IMR-90 (cell line): ENCODE measurements at regions not wholly inside any gene's neighbourhood (a gene's known extent, or its start where the extent isn't known, plus 50 kb on each side); places are given as distances from the start of the nearest gene placed in this dataset.

Experiments
- ATAC-seq: fragments of 200-7000 bp; cut with Tn5 transposase; 2 replicates; pipeline ENCODE4 v1.9.1; 2020; ENCODE audit warnings: low read depth, mild to moderate bottlenecking, moderate library complexity
- BruUV-seq: library from RNA; stranded (reverse); fragments of 400-500 nt; replicated peaks from 2 replicates; lab custom pipeline; 2021; lab: Mats Ljungman, UMichigan
- CTCF ChIA-PET: fragments of 300-600 bp; formaldehyde crosslinking; extraction: SDS; loops from one replicate; lab custom pipeline; 2021; ENCODE audit warnings: antibody characterized with exemption; lab: Yijun Ruan, JAX
- POLR2A ChIA-PET: fragments of 300-600 bp; sonication (Branson Sonifier 250); formaldehyde crosslinking; loops from one replicate; lab custom pipeline; 2022; ENCODE audit warnings: antibody characterized with exemption; ENCODE audit not compliant: unreplicated experiment; lab: Charles Lee
- DNase-seq: peaks from one replicate; pipeline ENCODE4 v3.0.0; 2013
- H2AFZ ChIP-seq: replicated peaks from 2 replicates; pipeline ENCODE3; 2013; ENCODE audit warnings: low read length, mild to moderate bottlenecking; ENCODE audit not compliant: poor library complexity
- H2AK5ac ChIP-seq: 2 replicates; pipeline ENCODE4 v1.6.1; 2013; ENCODE audit warnings: low read depth, low read length, inconsistent platforms
- H2AK9ac ChIP-seq: replicated peaks from 2 replicates; pipeline ENCODE3; 2013; ENCODE audit warnings: mild to moderate bottlenecking, low read depth, low read length, moderate library complexity; ENCODE audit not compliant: poor library complexity
- H2BK120ac ChIP-seq: 2 replicates; pipeline ENCODE4 v1.6.1; 2013; ENCODE audit warnings: low read depth, low read length, inconsistent platforms
- H2BK15ac ChIP-seq: 3 replicates; pipeline ENCODE4 v1.6.1; 2013; ENCODE audit warnings: low read depth, low read length, inconsistent platforms
- H2BK20ac ChIP-seq: 2 replicates; pipeline ENCODE4 v1.6.1; 2013; ENCODE audit warnings: low read depth, mild to moderate bottlenecking, inconsistent platforms, low read length, moderate library complexity
- H2BK5ac ChIP-seq: 2 replicates; pipeline ENCODE4 v1.6.1; 2013; ENCODE audit warnings: mild to moderate bottlenecking, low read depth, low read length, inconsistent platforms; ENCODE audit not compliant: poor library complexity, severe bottlenecking
- H3K14ac ChIP-seq: replicated peaks from 2 replicates; pipeline ENCODE4 v1.6.1; 2013; ENCODE audit warnings: low read depth, low read length, inconsistent platforms
- H3K18ac ChIP-seq: 2 replicates; pipeline ENCODE4 v1.6.1; 2013; ENCODE audit warnings: low read depth, low read length, control low read depth
- H3K23ac ChIP-seq: 2 replicates; pipeline ENCODE4 v1.6.1; 2013; ENCODE audit warnings: low read depth, low read length, inconsistent platforms
- H3K27ac ChIP-seq: 2 replicates; pipeline ENCODE4 v1.5.1; 2013; ENCODE audit warnings: mild to moderate bottlenecking, control low read depth, low read length; ENCODE audit not compliant: insufficient read depth
- H3K27me3 ChIP-seq: 2 replicates; pipeline ENCODE4 v1.6.1; 2013; ENCODE audit warnings: low read length; ENCODE audit not compliant: control insufficient read depth, insufficient read depth
- H3K36me3 ChIP-seq: 2 replicates; pipeline ENCODE4 v1.6.1; 2013; ENCODE audit warnings: low read length, mixed read lengths; ENCODE audit not compliant: control insufficient read depth, insufficient read depth
- H3K4ac ChIP-seq: 2 replicates; pipeline ENCODE4 v1.6.1; 2013; ENCODE audit warnings: low read depth, low read length, inconsistent platforms
- H3K4me1 ChIP-seq: 2 replicates; pipeline ENCODE4 v1.6.1; 2013; ENCODE audit warnings: low read length, mixed read lengths; ENCODE audit not compliant: control insufficient read depth, insufficient read depth
- H3K4me2 ChIP-seq: 2 replicates; pipeline ENCODE4 v1.6.1; 2013; ENCODE audit warnings: low read depth, mild to moderate bottlenecking, control low read depth, low read length, moderate library complexity
- H3K4me3 ChIP-seq: 2 replicates; pipeline ENCODE4 v1.5.1; 2013; ENCODE audit warnings: low read depth, mild to moderate bottlenecking, control low read depth, low read length, moderate library complexity; ENCODE audit not compliant: insufficient read depth
- H3K56ac ChIP-seq: 2 replicates; pipeline ENCODE4 v1.6.1; 2013; ENCODE audit warnings: low read length, inconsistent platforms; ENCODE audit not compliant: insufficient read depth; ENCODE audit errors: extremely low read depth
- H3K79me1 ChIP-seq, 2 experiments: 2 replicates each; pipeline ENCODE4 v1.6.1; 2013; ENCODE audit warnings: low read length in 2 of 2, inconsistent platforms in 1 of 2, low read depth in 1 of 2
- H3K9ac ChIP-seq: 2 replicates; pipeline ENCODE4 v1.6.1; 2013; ENCODE audit warnings: low read depth, low read length, control low read depth
- H3K9me1 ChIP-seq: 2 replicates; pipeline ENCODE4 v1.6.1; 2013; ENCODE audit warnings: low read length, inconsistent platforms; ENCODE audit not compliant: insufficient read depth
- H3K9me3 ChIP-seq: 2 replicates; pipeline ENCODE4 v1.6.1; 2013; ENCODE audit warnings: low read length; ENCODE audit not compliant: control insufficient read depth, insufficient read depth
- H4K20me1 ChIP-seq: 2 replicates; pipeline ENCODE4 v1.6.1; 2013; ENCODE audit warnings: low read length, inconsistent platforms; ENCODE audit not compliant: insufficient read depth
- H4K5ac ChIP-seq: 2 replicates; pipeline ENCODE4 v1.6.1; 2013; ENCODE audit warnings: mild to moderate bottlenecking, low read depth, low read length, control low read depth
- H4K8ac ChIP-seq, 2 experiments: 2 replicates each; pipeline ENCODE4 v1.6.1; 2013; ENCODE audit warnings: low read depth in 2 of 2, low read length in 2 of 2, control low read depth in 1 of 2, inconsistent platforms in 1 of 2
- H4K91ac ChIP-seq: 2 replicates; pipeline ENCODE4 v1.6.1; 2013; ENCODE audit warnings: low read depth, low read length, inconsistent platforms; ENCODE audit not compliant: insufficient read depth
- BHLHE40 ChIP-seq: fragments of 150-350 bp; IDR thresholded peaks from 2 replicates; pipeline ENCODE4 v1.6.1; 2016; ENCODE audit warnings: mild to moderate bottlenecking, low read depth, low read length
- CHD1 ChIP-seq: IDR thresholded peaks from 2 replicates; pipeline ENCODE4 v1.6.1; 2012; ENCODE audit warnings: low read depth, low read length, improper control_type of control experiment
- CTCF ChIP-seq: conservative IDR thresholded peaks from 2 replicates; pipeline ENCODE4 v1.5.1; 2012; ENCODE audit warnings: mild to moderate bottlenecking, low read depth, low read length, improper control_type of control experiment
- ELK1 ChIP-seq: fragments of 150-350 bp; IDR thresholded peaks from 2 replicates; pipeline ENCODE4 v1.6.1; 2016; ENCODE audit warnings: low read depth, mild to moderate bottlenecking, low read length, moderate library complexity, borderline replicate concordance
- FOS ChIP-seq: fragments of 150-350 bp; IDR thresholded peaks from 2 replicates; pipeline ENCODE4 v1.6.1; 2016; ENCODE audit warnings: low read depth, low read length
- MAFK ChIP-seq: IDR thresholded peaks from 2 replicates; pipeline ENCODE4 v1.6.1; 2012; ENCODE audit warnings: low read depth, low read length, improper control_type of control experiment
- MAZ ChIP-seq: IDR thresholded peaks from 2 replicates; pipeline ENCODE4 v1.6.1; 2012; ENCODE audit warnings: low read depth, mild to moderate bottlenecking, low read length, improper control_type of control experiment, moderate library complexity, borderline replicate concordance
- MXI1 ChIP-seq: IDR thresholded peaks from 2 replicates; pipeline ENCODE4 v1.6.1; 2012; ENCODE audit warnings: low read depth, mild to moderate bottlenecking, low read length, moderate library complexity, borderline replicate concordance
- NFE2L2 ChIP-seq: fragments of 150-350 bp; IDR thresholded peaks from 2 replicates; pipeline ENCODE4 v1.6.1; 2016; ENCODE audit warnings: low read depth, mild to moderate bottlenecking, low read length
- RAD21 ChIP-seq: IDR thresholded peaks from 2 replicates; pipeline ENCODE4 v1.6.1; 2012; ENCODE audit warnings: low read length, improper control_type of control experiment
- RCOR1 ChIP-seq: IDR thresholded peaks from 2 replicates; pipeline ENCODE4 v1.6.1; 2012; ENCODE audit warnings: mild to moderate bottlenecking, low read length, improper control_type of control experiment; ENCODE audit not compliant: insufficient replicate concordance
- RFX5 ChIP-seq: IDR thresholded peaks from 2 replicates; pipeline ENCODE4 v1.8.0; 2012; ENCODE audit warnings: low read depth, mild to moderate bottlenecking, low read length, moderate library complexity
- WGBS, 2 experiments: methylation state at CpG; one replicate each; pipeline versions ENCODE4 v1.1.5 to v1.1.7; 2013; ENCODE audit warnings: missing lambda C conversion rate in 2 of 2; ENCODE audit not compliant: insufficient read length in 1 of 2; ENCODE audit errors: extremely low coverage in 2 of 2; 5-methylcytosine and 5-hydroxymethylcytosine counted together
- dilution Hi-C: fragments of 300-500 bp; cut with HindIII; formaldehyde crosslinking; loops from one replicate; pipeline ENCODE4 v1.14.3; 2018; ENCODE audit warnings: low sequenced_read_pairs; ENCODE audit not compliant: unreplicated experiment
- in situ Hi-C: fragments of 300-500 bp; cut with MboI; formaldehyde crosslinking; loops from 3 replicates; pipeline ENCODE4 v1.14.3; 2019; ENCODE audit warnings: low sequenced_read_pairs, inconsistent platforms, mixed read lengths
- intact Hi-C: fragments of 100-400 bp; cut with micrococcal nuclease; formaldehyde crosslinking; loops from 2 replicates; pipeline ENCODE4 v1.10.0; 2022
- TF ChIP-seq, protein P1 (sequence below): fragments of 150-350 bp; IDR thresholded peaks from 2 replicates; pipeline ENCODE4 v1.6.1; 2017; ENCODE audit warnings: mild to moderate bottlenecking, antibody characterized with exemption, low read length, low read depth

DNA sequence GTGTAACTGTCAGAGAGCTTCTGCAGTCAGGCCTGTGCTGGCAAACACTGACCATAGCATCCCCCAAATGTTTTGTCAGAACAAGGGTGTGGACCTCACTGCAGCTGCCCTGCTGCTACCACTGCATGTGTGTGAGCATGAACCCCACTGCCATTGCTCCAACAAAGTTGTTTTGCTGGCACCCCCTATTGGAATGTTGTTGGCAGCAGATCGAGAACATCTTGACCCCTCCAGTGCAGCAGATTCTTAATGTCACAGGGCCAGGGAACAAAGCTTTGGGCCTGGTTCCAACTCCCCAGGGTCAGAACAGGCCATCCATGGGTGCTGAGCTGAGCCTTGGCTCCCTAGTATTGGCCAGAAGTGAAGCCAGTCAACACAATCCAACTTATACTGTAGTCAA, 1537.4 kb downstream of the NCAM2 start:
- Histone ChIP-seq H4K91ac (no peak overlapping the region), H4K5ac (no peak overlapping the region), H3K27me3 (no peaks in the 10 kb centered on the region), H3K56ac (no peak overlapping the region), H2BK15ac (no peak overlapping the region), H4K20me1 (no peaks in the 10 kb centered on the region), H3K18ac (no peak overlapping the region), H3K23ac (no peak overlapping the region), H2AK9ac (no peak overlapping the region), H2AK5ac (no peak overlapping the region), H2BK120ac (no peak overlapping the region), H3K27ac (no peak overlapping the region), H3K4me1 (no peaks in the 10 kb centered on the region), H3K4me3 (no peak overlapping the region), H2BK5ac (no peak overlapping the region), H3K4me2 (no peak overlapping the region), H3K4ac (no peak overlapping the region), H4K8ac (no peak overlapping the region), H3K9me1 (no peaks in the 10 kb centered on the region), H3K36me3 (no peaks in the 10 kb centered on the region), H3K9me3 (peaks cover 10% of the 10 kb centered on the region), H2AFZ (no peak overlapping the region), H3K9ac (no peak overlapping the region), H2BK20ac (no peak overlapping the region), H3K14ac (no peak overlapping the region), H3K79me1 (no peaks in the 10 kb centered on the region)
- dilution Hi-C loops (no loop called here), intact Hi-C loops (no loop called here), in situ Hi-C loops (no loop called here)
- CTCF ChIA-PET: no interaction called here
- TF ChIP-seq FOS (no peak), BHLHE40 (no peak), CTCF (no peak), ELK1 (no peak), CHD1 (no peak), RFX5 (no peak), MAZ (no peak), MAFK (no peak), RAD21 (no peak), NFE2L2 (no peak), MXI1 (no peak), RCOR1 (no peak)
- TF ChIP-seq, protein P1, sequence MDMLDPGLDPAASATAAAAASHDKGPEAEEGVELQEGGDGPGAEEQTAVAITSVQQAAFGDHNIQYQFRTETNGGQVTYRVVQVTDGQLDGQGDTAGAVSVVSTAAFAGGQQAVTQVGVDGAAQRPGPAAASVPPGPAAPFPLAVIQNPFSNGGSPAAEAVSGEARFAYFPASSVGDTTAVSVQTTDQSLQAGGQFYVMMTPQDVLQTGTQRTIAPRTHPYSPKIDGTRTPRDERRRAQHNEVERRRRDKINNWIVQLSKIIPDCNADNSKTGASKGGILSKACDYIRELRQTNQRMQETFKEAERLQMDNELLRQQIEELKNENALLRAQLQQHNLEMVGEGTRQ: no peak
- BruUV-seq: no TSS peak
- no peak for DNase-seq
- POLR2A ChIA-PET: no interaction called here
- no CpG with 5 or more reads among the region's 1 CpG for whole genome bisulfite sequencing, 2 experiments
- no peak for ATAC-seq
